Ovary (tissue), 7 donors: ENCODE measurements at regions not wholly inside any gene's neighbourhood (a gene's known extent, or its start where the extent isn't known, plus 50 kb on each side); places are given as distances from the start of the nearest gene placed in this dataset.

Experiments used
- DNase-seq, 5 donors: peaks; one replicate each; pipeline ENCODE4 v3.0.0-alpha.2; 2019 to 2020
- H3K27ac ChIP-seq, 2 donors: fragments of 200-600 bp; one replicate each; pipeline versions ENCODE4 v1.5.1 to v1.8.0; 2019 to 2022
- H3K27me3 ChIP-seq: fragments of 200-600 bp; one replicate; pipeline ENCODE4 v1.8.0; 2022
- H3K36me3 ChIP-seq: fragments of 200-600 bp; sonication (generic); one replicate; pipeline ENCODE4 v1.5.1; 2019
- H3K4me1 ChIP-seq: one replicate; pipeline ENCODE4 v1.8.1; 2013; ENCODE audit warnings: mild to moderate bottlenecking, moderate library complexity; ENCODE audit not compliant: insufficient read depth
- H3K4me3 ChIP-seq: fragments of 200-600 bp; sonication (generic); one replicate; pipeline ENCODE4 v1.5.1; 2017
- H3K9me3 ChIP-seq, 2 donors: fragments of 200-600 bp in 1 of 2; sonication (generic) in 1 of 2; one replicate each; pipeline versions ENCODE4 v1.5.1 to v1.8.1; 2013 to 2019; ENCODE audit warnings: mild to moderate bottlenecking in 1 of 2, moderate library complexity in 1 of 2
- CTCF ChIP-seq, 3 donors: fragments of 450-650 bp in 2 of 3; fragments of 200-600 bp in 1 of 3; IDR thresholded peaks; one replicate each; pipeline versions ENCODE4 v1.5.1 to v1.8.0; 2016 to 2022; ENCODE audit warnings: antibody characterized with exemption in 3 of 3, mild to moderate bottlenecking in 1 of 3
- EP300 ChIP-seq: sonication (generic); formaldehyde crosslinking; IDR thresholded peaks from one replicate; pipeline ENCODE4 v1.6.1; 2017; ENCODE audit warnings: antibody characterized with exemption
- POLR2A ChIP-seq: fragments of 450-650 bp; IDR thresholded peaks from one replicate; pipeline ENCODE4 v1.6.1; 2017; ENCODE audit warnings: antibody characterized with exemption, mild to moderate bottlenecking, moderate library complexity
- WGBS, 3 donors: extraction: QIAGEN DNeasy Blood & Tissue Kit in 1 of 3; methylation state at CpG; one replicate each; pipeline versions ENCODE4 v1.1.5 to v1.1.7; 2013 to 2017; 5-methylcytosine and 5-hydroxymethylcytosine counted together
- intact Hi-C, 4 donors: fragments of 100-400 bp; cut with DNase I; formaldehyde crosslinking; loops; one replicate each; pipeline versions ENCODE4 v1.11.0 to v1.15.1; 2022 to 2023
- donor health status: DM: no; HTN: no; CAD: no; lungs with moderate emphysema.
- donor health status: DM: no; HTN: no; CAD: no.
- donor health status: Bipolar disorder and iron deficiency.
- donor health status: DM: no; HTN: no; CAD: no.
- donor health status: DM: yes; HTN: yes; CAD: no.

- Histone ChIP-seq H3K27me3 (no peaks in the 10 kb centered on the region), H3K4me1 (no peaks in the 10 kb centered on the region), H3K27ac (no peak overlapping the region), H3K4me3 (no peak overlapping the region), H3K9me3 (no peaks in the 10 kb centered on the region), H3K36me3 (no peaks in the 10 kb centered on the region)
- no peak for DNase-seq
- TF ChIP-seq EP300 (no peak), POLR2A (no peak), CTCF (IDR thresholded peaks at IDR 0.05) (no peak)
- WGBS, 3 donors: 91 to 93% (median 91%) methylated on average over 1 of the region's 1 CpG
- intact Hi-C loops: no loop called here
Measured at GRCh38 chr5:89710006-89710405, 699.5 kb downstream of the CETN3 start.

GRCh38 chr5:89707891-89708290 lies 701.7 kb downstream of the CETN3 start:
- H3K36me3 ChIP-seq: no peaks in the 10 kb centered on the region
- intact Hi-C loops: no loop called here
- H3K4me1 ChIP-seq: no peaks in the 10 kb centered on the region
- no peak for DNase-seq
- no peak overlapping the region for H3K4me3 ChIP-seq
- TF ChIP-seq POLR2A (no peak), CTCF (IDR thresholded peaks at IDR 0.05) (no peak), EP300 (no peak)
- no peaks in the 10 kb centered on the region for H3K9me3 ChIP-seq
- no peak overlapping the region for H3K27ac ChIP-seq
- no peaks in the 10 kb centered on the region for H3K27me3 ChIP-seq
- 47 to 59% (median 57%) methylated on average over 2 of the region's 2 CpGs for WGBS, 3 donors

GRCh38 chr5:89706731-89707130 lies 702.8 kb downstream of the CETN3 start:
- intact Hi-C loops: no loop called here
- TF ChIP-seq POLR2A: no peak
- no peak for TF ChIP-seq EP300
- no peak for TF ChIP-seq CTCF (IDR thresholded peaks at IDR 0.05)

GRCh38 chr5:89703817-89704216 lies 705.7 kb downstream of the CETN3 start:
- H3K36me3 ChIP-seq: no peaks in the 10 kb centered on the region
- H3K4me1 ChIP-seq: no peaks in the 10 kb centered on the region
- H3K27me3 ChIP-seq: no peaks in the 10 kb centered on the region
- H3K9me3 ChIP-seq: no peaks in the 10 kb centered on the region
- H3K27ac ChIP-seq: no peak overlapping the region
- TF ChIP-seq EP300 (no peak), CTCF (IDR thresholded peaks at IDR 0.05) (no peak), POLR2A (no peak)
- intact Hi-C loops: no loop called here
- no peak for DNase-seq
- no peak overlapping the region for H3K4me3 ChIP-seq

More at GRCh38 chr5:89706731-89707130, 702.8 kb downstream of the CETN3 start:
- Histone ChIP-seq H3K27ac (no peak overlapping the region), H3K27me3 (no peaks in the 10 kb centered on the region), H3K9me3 (no peaks in the 10 kb centered on the region), H3K4me1 (no peaks in the 10 kb centered on the region), H3K36me3 (no peaks in the 10 kb centered on the region), H3K4me3 (no peak overlapping the region)
- WGBS, 3 donors: 96 to 100% (median 98%) methylated on average over 1 of the region's 1 CpG
- no peak for DNase-seq

GRCh38 chr5:89698028-89698427 lies 711.5 kb downstream of the CETN3 start:
- intact Hi-C loops: no loop called here
- TF ChIP-seq CTCF (IDR thresholded peaks at IDR 0.05) (no peak), EP300 (no peak), POLR2A (no peak)
- no peak for DNase-seq
- H3K9me3 ChIP-seq: no peaks in the 10 kb centered on the region
- H3K27me3 ChIP-seq: no peaks in the 10 kb centered on the region
- H3K27ac ChIP-seq: no peak overlapping the region
- H3K4me3 ChIP-seq: no peak overlapping the region
- 87 to 94% (median 93%) methylated on average over 2 of the region's 2 CpGs for WGBS, 3 donors
- no peaks in the 10 kb centered on the region for H3K36me3 ChIP-seq
- no peaks in the 10 kb centered on the region for H3K4me1 ChIP-seq
